ENCODE measurements at regions not wholly inside any gene's neighbourhood (a gene's known extent, or its start where the extent isn't known, plus 50 kb on each side); places are given as distances from the start of the nearest gene placed in this dataset.

DNA sequence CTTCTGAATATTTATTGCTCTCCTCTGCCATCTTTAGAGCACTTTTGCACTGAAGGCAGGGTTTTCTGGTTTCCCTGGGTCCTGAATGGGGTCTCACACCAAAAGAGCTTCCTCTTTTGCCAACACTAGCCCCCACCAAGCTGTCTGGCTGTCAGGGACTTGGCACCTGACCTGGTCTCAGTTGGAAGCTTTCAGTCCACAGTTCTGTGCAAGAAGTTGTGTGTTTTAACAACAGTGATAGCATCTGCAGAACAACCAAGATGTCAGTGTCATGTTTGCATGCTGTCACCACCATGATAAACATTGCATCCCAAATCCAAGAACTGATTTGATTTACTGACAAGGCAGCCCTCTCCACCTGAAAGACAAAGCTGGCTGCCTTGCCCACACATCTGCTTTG, 448.5 kb upstream of the CCL2 start (continued):
- TF ChIP-seq, protein P1, sequence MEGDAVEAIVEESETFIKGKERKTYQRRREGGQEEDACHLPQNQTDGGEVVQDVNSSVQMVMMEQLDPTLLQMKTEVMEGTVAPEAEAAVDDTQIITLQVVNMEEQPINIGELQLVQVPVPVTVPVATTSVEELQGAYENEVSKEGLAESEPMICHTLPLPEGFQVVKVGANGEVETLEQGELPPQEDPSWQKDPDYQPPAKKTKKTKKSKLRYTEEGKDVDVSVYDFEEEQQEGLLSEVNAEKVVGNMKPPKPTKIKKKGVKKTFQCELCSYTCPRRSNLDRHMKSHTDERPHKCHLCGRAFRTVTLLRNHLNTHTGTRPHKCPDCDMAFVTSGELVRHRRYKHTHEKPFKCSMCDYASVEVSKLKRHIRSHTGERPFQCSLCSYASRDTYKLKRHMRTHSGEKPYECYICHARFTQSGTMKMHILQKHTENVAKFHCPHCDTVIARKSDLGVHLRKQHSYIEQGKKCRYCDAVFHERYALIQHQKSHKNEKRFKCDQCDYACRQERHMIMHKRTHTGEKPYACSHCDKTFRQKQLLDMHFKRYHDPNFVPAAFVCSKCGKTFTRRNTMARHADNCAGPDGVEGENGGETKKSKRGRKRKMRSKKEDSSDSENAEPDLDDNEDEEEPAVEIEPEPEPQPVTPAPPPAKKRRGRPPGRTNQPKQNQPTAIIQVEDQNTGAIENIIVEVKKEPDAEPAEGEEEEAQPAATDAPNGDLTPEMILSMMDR (IDR thresholded peaks at IDR 0.05 in 2 of 3, conservative IDR thresholded peaks at IDR 0.05 in 1 of 3; ENCODE audit: control insufficient read depth in 2 of 3, extremely low read depth in 1 of 3, insufficient read depth in 1 of 3, low read depth in 3 of 3, low read length in 3 of 3): no peak

DNA sequence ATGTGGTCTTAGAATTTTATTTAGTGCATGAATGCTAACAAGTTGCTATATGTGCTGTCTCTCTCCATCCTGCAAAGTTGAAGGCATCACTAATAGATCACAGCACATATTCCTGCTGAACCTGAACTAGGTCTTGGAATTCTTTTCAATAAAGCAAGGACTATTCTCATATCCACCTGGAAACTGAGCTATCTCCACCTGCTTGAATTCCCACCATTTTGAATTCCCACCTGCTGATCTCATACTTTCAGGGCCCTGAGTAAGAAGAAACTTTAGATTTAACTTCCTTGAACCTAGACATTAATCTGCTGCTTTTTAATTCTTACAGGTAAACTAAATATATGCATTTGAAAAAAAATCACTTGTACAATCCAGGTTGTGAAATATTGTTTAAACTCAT, 445.3 kb upstream of the CCL2 start:
- no peak overlapping the region for H3K27ac ChIP-seq (ENCODE audit: control insufficient read depth, insufficient read depth)
- BruUV-seq (replicated peaks): no TSS peak
- no peaks in the 10 kb centered on the region for H3K36me3 ChIP-seq (ENCODE audit: control insufficient read depth in 2 of 2, insufficient read depth in 2 of 2, low read length in 1 of 2)
- no peak overlapping the region for H3K4me3 ChIP-seq
- TF ChIP-seq RB1 (IDR thresholded peaks at IDR 0.05; ENCODE audit: borderline replicate concordance) (no peak), ATF7 (IDR thresholded peaks at IDR 0.05; ENCODE audit: low read depth) (no peak), FOS (IDR thresholded peaks at IDR 0.05; ENCODE audit: borderline replicate concordance, extremely low read depth, insufficient read length) (no peak), FOXM1 (IDR thresholded peaks at IDR 0.05; ENCODE audit: low read depth, low read length) (no peak), PML (IDR thresholded peaks at IDR 0.05; ENCODE audit: low read length) (no peak), EZH2 (IDR thresholded peaks at IDR 0.05; ENCODE audit: borderline replicate concordance, control insufficient read depth, low read depth, low read length) (no peak), NFXL1 (IDR thresholded peaks at IDR 0.05; ENCODE audit: borderline replicate concordance) (no peak), WRNIP1 (IDR thresholded peaks at IDR 0.05; ENCODE audit: borderline replicate concordance, low read depth, low read length) (no peak), ZSCAN29 (IDR thresholded peaks at IDR 0.05) (no peak), GATAD2B (conservative IDR thresholded peaks at IDR 0.05; ENCODE audit: low read depth) (no peak), SP1 (IDR thresholded peaks at IDR 0.05; ENCODE audit: low read depth, low read length) (no peak), ETV6 (conservative IDR thresholded peaks at IDR 0.05 in 1 of 2, IDR thresholded peaks at IDR 0.05 in 1 of 2; ENCODE audit: borderline replicate concordance in 1 of 2, low read depth in 1 of 2) (no peak), NR2C2 (IDR thresholded peaks at IDR 0.05; ENCODE audit: borderline replicate concordance, control insufficient read depth, insufficient read length, low read depth) (no peak)
- TF ChIP-seq, protein P2, sequence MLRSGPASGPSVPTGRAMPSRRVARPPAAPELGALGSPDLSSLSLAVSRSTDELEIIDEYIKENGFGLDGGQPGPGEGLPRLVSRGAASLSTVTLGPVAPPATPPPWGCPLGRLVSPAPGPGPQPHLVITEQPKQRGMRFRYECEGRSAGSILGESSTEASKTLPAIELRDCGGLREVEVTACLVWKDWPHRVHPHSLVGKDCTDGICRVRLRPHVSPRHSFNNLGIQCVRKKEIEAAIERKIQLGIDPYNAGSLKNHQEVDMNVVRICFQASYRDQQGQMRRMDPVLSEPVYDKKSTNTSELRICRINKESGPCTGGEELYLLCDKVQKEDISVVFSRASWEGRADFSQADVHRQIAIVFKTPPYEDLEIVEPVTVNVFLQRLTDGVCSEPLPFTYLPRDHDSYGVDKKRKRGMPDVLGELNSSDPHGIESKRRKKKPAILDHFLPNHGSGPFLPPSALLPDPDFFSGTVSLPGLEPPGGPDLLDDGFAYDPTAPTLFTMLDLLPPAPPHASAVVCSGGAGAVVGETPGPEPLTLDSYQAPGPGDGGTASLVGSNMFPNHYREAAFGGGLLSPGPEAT (IDR thresholded peaks at IDR 0.05; ENCODE audit: low read depth): no peak
- no peaks in the 10 kb centered on the region for H3K79me2 ChIP-seq (ENCODE audit: control insufficient read depth, insufficient read depth, low read length)
- H4K20me1 ChIP-seq (ENCODE audit: control insufficient read depth, insufficient read depth): no peaks in the 10 kb centered on the region
- no peaks in the 10 kb centered on the region for H3K27me3 ChIP-seq (replicated peaks in 1 of 2; ENCODE audit: control insufficient read depth in 2 of 2, insufficient read depth in 2 of 2, low read length in 1 of 2)
- H3K9me3 ChIP-seq (replicated peaks; ENCODE audit: control insufficient read depth, insufficient read depth, low read length): no peaks in the 10 kb centered on the region
- ChIA-PET SMC1A (ENCODE audit: uncharacterized antibody, unreplicated experiment) (no interaction called here), RAD21 (ENCODE audit: unreplicated experiment) (no interaction called here), POLR2A (no interaction called here), CTCF (no interaction called here)
- DNase-seq (ENCODE audit: low read depth, low spot score) (no peak), FAIRE-seq (no peak), ATAC-seq (no peak)
- intact Hi-C loops (cut with micrococcal nuclease; ENCODE audit: unreplicated experiment): no loop called here
- H2AFZ ChIP-seq (ENCODE audit: control insufficient read depth, low read depth, low read length): no peak overlapping the region
- no peak overlapping the region for H3K9ac ChIP-seq (ENCODE audit: control insufficient read depth, insufficient read depth, low read length)
- no peaks in the 10 kb centered on the region for H3K4me1 ChIP-seq (ENCODE audit: control insufficient read depth, insufficient read depth, low read length)
- H3K4me2 ChIP-seq (ENCODE audit: control insufficient read depth, insufficient read depth): no peak overlapping the region
- in situ Hi-C loops (cut with MboI): no loop called here

All from GM12878 (cell line).